Prostate gland (tissue), 2 donors: ENCODE measurements at regions not wholly inside any gene's neighbourhood (a gene's known extent, or its start where the extent isn't known, plus 50 kb on each side); places are given as distances from the start of the nearest gene placed in this dataset.

ENCODE experiments used
- DNase-seq: peaks from one replicate; pipeline ENCODE4 v3.0.0-alpha.2; 2019; ENCODE audit warnings: low spot score
- H3K27ac ChIP-seq, 2 donors: fragments of 200-600 bp; sonication (generic); 2 replicates each; pipeline ENCODE4 v1.5.1; 2017 to 2019
- H3K27me3 ChIP-seq: fragments of 200-600 bp; sonication (generic); replicated peaks from 2 replicates; pipeline ENCODE4 v1.5.1; 2019; ENCODE audit not compliant: insufficient read depth
- H3K36me3 ChIP-seq, 2 donors: fragments of 200-600 bp; sonication (generic); 1 replicate in 1 of 2; 2 replicates in 1 of 2; pipeline versions ENCODE4 v1.5.1 to v1.8.1; 2017 to 2019
- H3K4me1 ChIP-seq: fragments of 200-600 bp; sonication (generic); replicated peaks from 2 replicates; pipeline ENCODE4 v1.5.1; 2019
- H3K4me3 ChIP-seq, 2 donors: fragments of 200-600 bp; sonication (generic); 2 replicates each; pipeline ENCODE4 v1.5.1; 2017 to 2019
- H3K9me3 ChIP-seq: fragments of 200-600 bp; sonication (generic); 2 replicates; pipeline ENCODE4 v1.5.1; 2017
- POLR2A ChIP-seq: fragments of 450-650 bp; IDR thresholded peaks from one replicate; pipeline ENCODE4 v1.6.1; 2016; ENCODE audit warnings: antibody characterized with exemption, mild to moderate bottlenecking
- POLR2AphosphoS5 ChIP-seq: sonication (generic); formaldehyde crosslinking; IDR thresholded peaks from one replicate; pipeline ENCODE4 v1.6.1; 2017; ENCODE audit warnings: antibody characterized with exemption
- WGBS: methylation state at CpG from one replicate; pipeline ENCODE4 v1.1.5; 2018; 5-methylcytosine and 5-hydroxymethylcytosine counted together
- intact Hi-C: fragments of 100-400 bp; cut with DNase I; formaldehyde crosslinking; loops from one replicate; pipeline ENCODE4 v1.14.2; 2022
- TF ChIP-seq, protein P1 (sequence below), 4 experiments: fragments of 200-600 bp in 2 of 4; fragments of 450-650 bp in 2 of 4; sonication (generic) in 2 of 4; IDR thresholded peaks; 1 replicate in 3 of 4; 2 replicates in 1 of 4; pipeline ENCODE4 v1.5.1; 2016 to 2019; ENCODE audit warnings: antibody characterized with exemption in 4 of 4, mild to moderate bottlenecking in 2 of 4, moderate library complexity in 2 of 4

DNA sequence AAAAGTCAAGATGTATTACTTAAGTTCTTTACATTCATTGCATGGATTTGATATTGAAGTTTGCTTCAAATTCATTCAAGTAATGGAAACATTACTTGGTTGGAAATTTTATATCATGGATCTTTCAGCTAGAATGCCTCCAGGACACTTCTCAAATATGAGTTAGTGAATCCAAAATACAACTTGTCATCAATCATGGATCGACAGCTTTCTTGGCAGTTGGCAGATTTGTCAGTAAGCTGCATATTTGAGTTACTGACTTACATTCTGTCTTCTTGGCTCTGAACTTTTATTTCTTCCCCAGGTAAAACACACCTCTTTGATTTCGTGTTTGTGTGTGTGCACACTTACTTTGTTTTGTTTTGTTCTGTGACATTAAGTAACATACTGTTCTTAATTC, 1171.1 kb downstream of the TAF11L14 start:
- no peak for DNase-seq
- no peaks in the 10 kb centered on the region for H3K4me1 ChIP-seq
- WGBS, result 84% methylated on average over 2 of the region's 2 CpGs
- H3K9me3 ChIP-seq, result no peaks in the 10 kb centered on the region
- TF ChIP-seq, protein P1, sequence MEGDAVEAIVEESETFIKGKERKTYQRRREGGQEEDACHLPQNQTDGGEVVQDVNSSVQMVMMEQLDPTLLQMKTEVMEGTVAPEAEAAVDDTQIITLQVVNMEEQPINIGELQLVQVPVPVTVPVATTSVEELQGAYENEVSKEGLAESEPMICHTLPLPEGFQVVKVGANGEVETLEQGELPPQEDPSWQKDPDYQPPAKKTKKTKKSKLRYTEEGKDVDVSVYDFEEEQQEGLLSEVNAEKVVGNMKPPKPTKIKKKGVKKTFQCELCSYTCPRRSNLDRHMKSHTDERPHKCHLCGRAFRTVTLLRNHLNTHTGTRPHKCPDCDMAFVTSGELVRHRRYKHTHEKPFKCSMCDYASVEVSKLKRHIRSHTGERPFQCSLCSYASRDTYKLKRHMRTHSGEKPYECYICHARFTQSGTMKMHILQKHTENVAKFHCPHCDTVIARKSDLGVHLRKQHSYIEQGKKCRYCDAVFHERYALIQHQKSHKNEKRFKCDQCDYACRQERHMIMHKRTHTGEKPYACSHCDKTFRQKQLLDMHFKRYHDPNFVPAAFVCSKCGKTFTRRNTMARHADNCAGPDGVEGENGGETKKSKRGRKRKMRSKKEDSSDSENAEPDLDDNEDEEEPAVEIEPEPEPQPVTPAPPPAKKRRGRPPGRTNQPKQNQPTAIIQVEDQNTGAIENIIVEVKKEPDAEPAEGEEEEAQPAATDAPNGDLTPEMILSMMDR (IDR thresholded peaks at IDR 0.05), result no peak
- TF ChIP-seq POLR2AphosphoS5 (no peak), POLR2A (no peak)
- no peak overlapping the region for H3K4me3 ChIP-seq
- no peaks in the 10 kb centered on the region for H3K27me3 ChIP-seq
- intact Hi-C loops, result no loop called here
- no peak overlapping the region for H3K27ac ChIP-seq
- H3K36me3 ChIP-seq, result no peaks in the 10 kb centered on the region

DNA sequence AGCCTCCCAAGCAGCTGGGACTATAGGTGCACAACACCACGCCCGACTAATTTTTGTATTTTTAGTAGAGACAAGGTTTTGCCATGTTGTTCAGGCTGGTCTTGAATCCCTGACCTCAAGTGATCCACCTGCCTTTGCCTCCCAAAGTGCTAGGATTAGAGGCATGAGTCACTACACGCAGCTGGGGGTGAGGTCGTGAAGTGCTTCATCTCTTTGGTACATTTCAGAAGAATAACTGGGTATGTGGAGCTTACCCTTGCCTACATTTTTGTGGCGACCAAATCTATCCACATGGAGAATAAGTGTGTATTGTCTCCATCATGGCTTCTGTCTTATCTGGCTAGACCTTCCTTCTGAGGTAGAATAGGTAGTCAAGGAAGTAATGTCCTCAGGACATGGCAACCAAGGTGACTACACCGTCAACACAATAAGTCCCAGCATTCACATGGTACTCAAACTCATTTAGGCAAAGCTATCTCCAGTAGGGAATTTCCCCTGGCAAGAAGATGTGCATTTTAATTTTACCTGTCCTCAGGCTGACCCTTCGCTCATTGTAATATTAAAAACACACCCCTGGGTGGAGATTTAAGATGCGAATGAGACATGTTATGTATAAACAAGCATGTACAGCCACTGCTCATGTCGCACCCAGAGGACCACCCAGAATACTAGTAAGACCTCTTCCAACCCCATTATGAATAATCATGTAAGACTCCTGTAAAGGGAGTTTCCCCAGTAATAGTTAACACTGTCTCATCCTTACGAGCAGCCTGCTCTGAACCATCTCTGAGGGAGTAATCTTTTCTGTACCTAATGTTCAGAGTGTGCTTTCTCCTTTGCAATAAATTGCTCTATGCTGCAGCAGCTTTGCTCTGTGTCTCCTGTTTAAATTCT, 1173.2 kb downstream of the TAF11L14 start:
- Histone ChIP-seq H3K4me1 (no peaks in the 10 kb centered on the region), H3K4me3 (no peak overlapping the region), H3K27me3 (no peaks in the 10 kb centered on the region), H3K36me3 (no peaks in the 10 kb centered on the region), H3K27ac (no peak overlapping the region), H3K9me3 (no peaks in the 10 kb centered on the region)
- no peak for DNase-seq
- intact Hi-C loops, result no loop called here
- WGBS, result 80% methylated on average over 10 of the region's 10 CpGs
- no peak for TF ChIP-seq POLR2A
- TF ChIP-seq, protein P1 (IDR thresholded peaks at IDR 0.05), result no peak
- TF ChIP-seq POLR2AphosphoS5, result no peak

DNA sequence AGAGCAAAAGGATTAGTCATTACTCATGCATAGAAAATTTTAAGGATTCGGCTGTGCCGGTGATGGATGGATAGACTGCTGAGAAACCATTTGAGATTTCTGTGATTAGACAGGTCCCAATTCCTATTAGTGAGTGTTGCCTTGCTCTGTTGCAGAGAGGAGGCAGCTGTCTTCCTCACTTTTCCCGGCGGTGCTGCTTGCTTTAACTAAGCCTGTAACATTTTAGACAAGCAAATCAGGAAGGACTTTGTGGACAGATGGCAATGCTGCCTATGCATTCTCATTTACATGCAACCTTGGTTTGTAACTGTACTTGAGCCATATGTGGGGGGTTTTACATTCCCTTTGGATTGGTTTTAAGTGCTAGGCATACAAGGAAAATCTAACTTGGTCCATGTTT, 1176.3 kb downstream of the CDH18 start:
- DNase-seq, result no peak
- Histone ChIP-seq H3K9me3 (no peaks in the 10 kb centered on the region), H3K36me3 (no peaks in the 10 kb centered on the region), H3K27me3 (no peaks in the 10 kb centered on the region), H3K4me3 (no peak overlapping the region), H3K27ac (no peak overlapping the region), H3K4me1 (no peaks in the 10 kb centered on the region)
- no peak for TF ChIP-seq POLR2A
- TF ChIP-seq, protein P1 (IDR thresholded peaks at IDR 0.05), result no peak
- TF ChIP-seq POLR2AphosphoS5, result no peak
- WGBS, result 74% methylated on average over 4 of the region's 4 CpGs
- intact Hi-C loops, result no loop called here

DNA sequence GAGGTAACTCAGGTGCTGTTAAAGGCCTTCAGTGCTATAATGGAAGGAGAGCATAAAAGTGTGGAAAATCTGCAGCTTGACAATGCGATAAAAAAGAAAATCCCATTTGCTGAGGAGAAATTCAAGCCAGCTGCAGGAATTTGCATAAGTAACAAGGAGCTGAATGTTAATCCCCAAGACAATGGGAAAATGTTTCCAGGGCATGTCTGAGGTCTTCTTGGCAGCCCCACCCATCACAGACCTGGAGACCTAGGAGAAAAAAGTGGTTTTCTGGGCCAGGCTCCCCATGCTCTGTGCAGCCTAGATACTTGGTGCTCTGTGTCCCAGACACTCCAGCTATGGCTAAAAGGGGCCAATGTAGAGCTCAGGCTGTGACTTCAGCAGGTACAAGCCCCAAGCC, 1159.6 kb downstream of the CDH18 start:
- no peak for DNase-seq
- H3K9me3 ChIP-seq, result no peaks in the 10 kb centered on the region
- no peaks in the 10 kb centered on the region for H3K4me1 ChIP-seq
- 92% methylated on average over 1 of the region's 1 CpG for WGBS
- H3K27me3 ChIP-seq, result no peaks in the 10 kb centered on the region
- no peak overlapping the region for H3K4me3 ChIP-seq
- TF ChIP-seq, protein P1 (IDR thresholded peaks at IDR 0.05), result no peak
- TF ChIP-seq POLR2AphosphoS5 (no peak), POLR2A (no peak)
- intact Hi-C loops, result no loop called here
- H3K27ac ChIP-seq, result no peak overlapping the region
- no peaks in the 10 kb centered on the region for H3K36me3 ChIP-seq

DNA sequence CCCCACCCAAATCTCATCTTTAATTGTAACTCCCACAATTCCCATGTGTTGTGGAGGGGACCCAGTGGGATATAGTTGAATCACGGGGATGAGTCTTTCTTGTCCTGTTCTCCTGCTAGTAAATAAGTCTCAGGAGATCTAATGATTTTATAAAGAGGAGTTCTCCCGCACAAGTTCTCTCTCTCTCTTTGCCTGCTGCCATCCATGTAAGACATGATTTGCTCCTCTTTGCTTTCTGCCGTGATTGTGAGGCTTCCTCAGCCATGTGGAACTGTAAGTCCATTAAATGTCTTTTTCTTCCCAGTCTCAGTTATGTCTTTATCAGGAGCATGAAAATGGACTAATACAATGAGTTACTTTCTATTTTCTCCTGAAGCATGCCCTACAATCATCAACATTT, 1158.5 kb downstream of the CDH18 start:
- TF ChIP-seq POLR2AphosphoS5 (no peak), POLR2A (no peak)
- TF ChIP-seq, protein P1 (IDR thresholded peaks at IDR 0.05), result no peak
- no peak for DNase-seq
- intact Hi-C loops, result no loop called here
- Histone ChIP-seq H3K4me3 (no peak overlapping the region), H3K27me3 (no peaks in the 10 kb centered on the region), H3K27ac (no peak overlapping the region), H3K4me1 (no peaks in the 10 kb centered on the region), H3K36me3 (no peaks in the 10 kb centered on the region), H3K9me3 (no peaks in the 10 kb centered on the region)
- WGBS, result 94% methylated on average over 3 of the region's 3 CpGs
